ENCODE measurements at regions not wholly inside any gene's neighbourhood (a gene's known extent, or its start where the extent isn't known, plus 50 kb on each side); places are given as distances from the start of the nearest gene placed in this dataset.

GRCh38 chr4:169810325-169811323 is 52.9 kb upstream of the HPF1 start (continued):
- TF ChIP-seq HCFC1 (IDR thresholded peaks at IDR 0.05; ENCODE audit: low read depth, low read length) (no peak), CTCF (CRISPR knock-in tag; IDR thresholded peaks at IDR 0.05) (peak; percentile 73), SOX5 (CRISPR knock-in tag; IDR thresholded peaks at IDR 0.05; ENCODE audit: borderline replicate concordance) (no peak), CEBPG (CRISPR knock-in tag; IDR thresholded peaks at IDR 0.05) (peak; percentile 29; the same call in 1 of the 2 replicates), ZNF747 (CRISPR knock-in tag; IDR thresholded peaks at IDR 0.05; ENCODE audit: borderline replicate concordance) (no peak), FOXK1 (CRISPR knock-in tag; IDR thresholded peaks at IDR 0.05; ENCODE audit: borderline replicate concordance, low read depth) (no peak), ZBTB34 (CRISPR knock-in tag; IDR thresholded peaks at IDR 0.05) (no peak), ATF5 (CRISPR knock-in tag; IDR thresholded peaks at IDR 0.05; ENCODE audit: low read depth) (no peak), SKIL (CRISPR knock-in tag; IDR thresholded peaks at IDR 0.05; ENCODE audit: borderline replicate concordance) (no peak), ZNF274 (CRISPR knock-in tag; IDR thresholded peaks at IDR 0.05) (no peak), ELF3 (CRISPR knock-in tag; IDR thresholded peaks at IDR 0.05) (0 out of 2 replicates have a peak, but pooled peaks have one; percentile 27), ZNF224 (CRISPR knock-in tag; IDR thresholded peaks at IDR 0.05) (no peak), ZC3H4 (CRISPR knock-in tag; IDR thresholded peaks at IDR 0.05; ENCODE audit: borderline replicate concordance) (no peak), ARHGAP35 (CRISPR knock-in tag; IDR thresholded peaks at IDR 0.05; ENCODE audit: borderline replicate concordance) (no peak), ZNF644 (CRISPR knock-in tag; IDR thresholded peaks at IDR 0.05; ENCODE audit: low read depth) (no peak), JUNB (CRISPR knock-in tag; IDR thresholded peaks at IDR 0.05; ENCODE audit: borderline replicate concordance) (no peak), ZGPAT (CRISPR knock-in tag; IDR thresholded peaks at IDR 0.05) (no peak), RFX3 (CRISPR knock-in tag; IDR thresholded peaks at IDR 0.05) (no peak), LRRFIP1 (CRISPR knock-in tag; conservative IDR thresholded peaks at IDR 0.05) (no peak)

Data from HepG2 (cell line).